ENCODE measurements at regions not wholly inside any gene's neighbourhood (a gene's known extent, or its start where the extent isn't known, plus 50 kb on each side); places are given as distances from the start of the nearest gene placed in this dataset.

GRCh38 chr15:62986948-62987347 is 55.6 kb upstream of the TPM1 start:
- Histone ChIP-seq H3K27ac (ENCODE audit: low read depth, low read length) (no peak overlapping the region), H3K4me3 (ENCODE audit: low read depth, low read length) (no peak overlapping the region), H2AFZ (ENCODE audit: low read length, unreplicated experiment) (no peak overlapping the region), H3K4me1 (ENCODE audit: control insufficient read depth, insufficient read depth, low read length, unreplicated experiment) (peaks cover 9% of the 10 kb centered on the region), H3K27me3 (ENCODE audit: insufficient read depth, low read length) (no peaks in the 10 kb centered on the region), H3K36me3 (ENCODE audit: insufficient read depth, low read length) (no peaks in the 10 kb centered on the region), H3K79me2 (ENCODE audit: control insufficient read depth, insufficient read depth, low read length, unreplicated experiment) (no peaks in the 10 kb centered on the region)

DNA sequence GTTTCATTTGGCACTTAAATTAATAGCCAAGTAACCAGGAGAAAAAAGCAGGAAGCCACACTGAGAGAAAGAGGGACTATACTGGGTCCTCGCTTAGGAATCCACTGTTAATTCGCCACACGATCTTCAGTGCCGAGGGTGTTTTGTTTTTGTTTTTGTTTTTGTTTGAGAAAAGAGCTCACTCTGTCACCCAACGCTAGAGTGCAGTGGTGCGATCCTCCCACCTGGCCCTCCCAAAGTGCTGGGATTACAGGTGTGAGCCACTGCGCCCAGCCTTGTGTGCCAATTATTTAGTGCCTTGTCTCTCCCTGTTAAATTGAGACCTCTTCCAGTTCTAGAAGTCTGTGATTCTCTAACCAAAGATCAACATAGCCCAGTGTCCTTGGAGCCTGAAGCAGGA is 53.8 kb upstream of the TPM1 start:
- Histone ChIP-seq H2AFZ (ENCODE audit: low read length, unreplicated experiment) (no peak overlapping the region), H3K4me1 (ENCODE audit: control insufficient read depth, insufficient read depth, low read length, unreplicated experiment) (peaks cover 9% of the 10 kb centered on the region), H3K36me3 (ENCODE audit: insufficient read depth, low read length) (no peaks in the 10 kb centered on the region), H3K27me3 (ENCODE audit: insufficient read depth, low read length) (no peaks in the 10 kb centered on the region), H3K79me2 (ENCODE audit: control insufficient read depth, insufficient read depth, low read length, unreplicated experiment) (no peaks in the 10 kb centered on the region), H3K27ac (ENCODE audit: low read depth, low read length) (no peak overlapping the region), H3K4me3 (ENCODE audit: low read depth, low read length) (no peak overlapping the region)

DNA sequence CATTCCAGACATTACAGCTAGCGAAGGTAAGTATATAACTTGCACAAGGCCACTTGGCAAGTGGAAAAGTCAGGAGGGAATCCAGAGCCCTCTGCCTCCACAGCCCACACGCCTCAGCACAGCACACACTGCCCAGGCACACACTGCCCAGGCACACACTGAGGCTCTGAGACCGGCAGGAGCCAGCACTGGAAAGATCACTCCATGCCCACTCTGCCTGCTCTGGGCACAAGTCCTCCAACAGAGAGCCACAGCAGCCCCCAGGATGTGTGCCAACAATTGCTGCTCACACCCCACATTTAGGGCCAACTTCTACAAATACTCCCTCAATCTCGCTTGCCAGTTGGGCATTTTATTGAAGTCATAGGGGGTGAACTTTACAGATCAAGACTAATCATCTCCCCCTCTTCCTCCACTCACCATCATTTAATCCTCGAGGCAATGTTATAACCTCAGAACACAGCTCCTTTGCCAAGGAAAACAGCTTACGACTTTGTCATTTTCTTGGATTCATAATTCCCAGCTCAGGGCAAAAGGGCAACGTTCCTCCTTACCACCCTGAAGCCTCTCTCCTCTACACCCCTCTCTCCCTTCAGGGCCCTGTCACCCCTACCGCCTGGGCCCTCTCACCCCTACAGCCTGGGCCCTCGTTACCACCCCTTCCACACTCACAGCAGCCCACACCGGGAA is 53.0 kb upstream of the TPM1 start:
- Histone ChIP-seq H3K4me3 (ENCODE audit: low read depth, low read length) (no peak overlapping the region), H3K27ac (ENCODE audit: low read depth, low read length) (no peak overlapping the region), H3K27me3 (ENCODE audit: insufficient read depth, low read length) (no peaks in the 10 kb centered on the region), H3K79me2 (ENCODE audit: control insufficient read depth, insufficient read depth, low read length, unreplicated experiment) (no peaks in the 10 kb centered on the region), H2AFZ (ENCODE audit: low read length, unreplicated experiment) (no peak overlapping the region), H3K4me1 (ENCODE audit: control insufficient read depth, insufficient read depth, low read length, unreplicated experiment) (peaks cover 14% of the 10 kb centered on the region), H3K36me3 (ENCODE audit: insufficient read depth, low read length) (no peaks in the 10 kb centered on the region)

- Histone ChIP-seq H2AFZ (ENCODE audit: low read length, unreplicated experiment) (no peak overlapping the region), H3K4me1 (ENCODE audit: control insufficient read depth, insufficient read depth, low read length, unreplicated experiment) (peaks cover 26% of the 10 kb centered on the region), H3K27ac (ENCODE audit: low read depth, low read length) (no peak overlapping the region), H3K79me2 (ENCODE audit: control insufficient read depth, insufficient read depth, low read length, unreplicated experiment) (no peaks in the 10 kb centered on the region), H3K27me3 (ENCODE audit: insufficient read depth, low read length) (no peaks in the 10 kb centered on the region), H3K36me3 (ENCODE audit: insufficient read depth, low read length) (no peaks in the 10 kb centered on the region), H3K4me3 (ENCODE audit: low read depth, low read length) (no peak overlapping the region)
Measured at GRCh38 chr15:62991698-62992097, 50.8 kb upstream of the TPM1 start.

GRCh38 chr15:62992302-62992701 is 50.2 kb upstream of the TPM1 start:
- Histone ChIP-seq H3K4me3 (ENCODE audit: low read depth, low read length) (no peak overlapping the region), H3K4me1 (ENCODE audit: control insufficient read depth, insufficient read depth, low read length, unreplicated experiment) (peaks cover 26% of the 10 kb centered on the region), H3K79me2 (ENCODE audit: control insufficient read depth, insufficient read depth, low read length, unreplicated experiment) (no peaks in the 10 kb centered on the region), H3K27ac (ENCODE audit: low read depth, low read length) (no peak overlapping the region), H3K27me3 (ENCODE audit: insufficient read depth, low read length) (no peaks in the 10 kb centered on the region), H2AFZ (ENCODE audit: low read length, unreplicated experiment) (no peak overlapping the region), H3K36me3 (ENCODE audit: insufficient read depth, low read length) (no peaks in the 10 kb centered on the region)
